H9 (cell line): ENCODE measurements at regions not wholly inside any gene's neighbourhood (a gene's known extent, or its start where the extent isn't known, plus 50 kb on each side); places are given as distances from the start of the nearest gene placed in this dataset.

Source experiments
- DNase-seq: peaks from one replicate; pipeline ENCODE4 v3.0.0-alpha.2; 2017
- H2AFZ ChIP-seq: one replicate; pipeline ENCODE4 v1.6.1; 2013; ENCODE audit warnings: mild to moderate bottlenecking, low read length, control low read depth, moderate library complexity
- H2AK5ac ChIP-seq: 2 replicates; pipeline ENCODE4 v1.6.1; 2013; ENCODE audit warnings: low read length, control low read depth, mixed read lengths; ENCODE audit not compliant: insufficient read length
- H2BK120ac ChIP-seq: one replicate; pipeline ENCODE4 v1.6.1; 2013; ENCODE audit warnings: low read depth, mild to moderate bottlenecking, low read length, control low read depth, inconsistent platforms; ENCODE audit not compliant: poor library complexity, severe bottlenecking
- H2BK12ac ChIP-seq: 2 replicates; pipeline ENCODE4 v1.6.1; 2013; ENCODE audit warnings: low read length, control low read depth, mixed read lengths, low read depth; ENCODE audit not compliant: insufficient read length
- H2BK15ac ChIP-seq: 2 replicates; pipeline ENCODE4 v1.6.1; 2013; ENCODE audit warnings: low read depth, low read length, control low read depth
- H2BK20ac ChIP-seq: one replicate; pipeline ENCODE4 v1.6.1; 2013; ENCODE audit warnings: low read depth, mild to moderate bottlenecking, low read length, control low read depth, inconsistent platforms; ENCODE audit not compliant: poor library complexity, severe bottlenecking
- H2BK5ac ChIP-seq: 2 replicates; pipeline ENCODE4 v1.6.1; 2013; ENCODE audit warnings: low read length, control low read depth, mixed read lengths; ENCODE audit not compliant: insufficient read length
- H3K14ac ChIP-seq: 2 replicates; pipeline ENCODE4 v1.6.1; 2013; ENCODE audit warnings: low read length, control low read depth; ENCODE audit not compliant: insufficient read depth
- H3K18ac ChIP-seq: 2 replicates; pipeline ENCODE4 v1.6.1; 2013; ENCODE audit warnings: low read depth, mild to moderate bottlenecking, mixed read lengths, low read length, control low read depth; ENCODE audit not compliant: insufficient read length
- H3K23ac ChIP-seq: 2 replicates; pipeline ENCODE4 v1.6.1; 2013; ENCODE audit warnings: low read length, control low read depth, mixed read lengths, low read depth; ENCODE audit not compliant: insufficient read length
- H3K23me2 ChIP-seq: 2 replicates; pipeline ENCODE4 v1.6.1; 2013; ENCODE audit warnings: low read depth, mild to moderate bottlenecking, mixed read lengths, low read length, control low read depth; ENCODE audit not compliant: insufficient read length, poor library complexity, severe bottlenecking
- H3K27ac ChIP-seq: 2 replicates; pipeline ENCODE4 v1.5.1; 2013; ENCODE audit warnings: low read length, control low read depth, mixed read lengths, low read depth; ENCODE audit not compliant: insufficient read length
- H3K27me3 ChIP-seq: 2 replicates; pipeline ENCODE4 v1.6.1; 2013; ENCODE audit warnings: low read length, control low read depth, inconsistent platforms; ENCODE audit not compliant: insufficient read depth
- H3K4ac ChIP-seq: 2 replicates; pipeline ENCODE4 v1.6.1; 2013; ENCODE audit warnings: low read depth, mild to moderate bottlenecking, control low read depth, inconsistent platforms, low read length, moderate library complexity
- H3K4me1 ChIP-seq: 2 replicates; pipeline ENCODE4 v1.6.1; 2013; ENCODE audit warnings: low read length, control low read depth, inconsistent platforms; ENCODE audit not compliant: insufficient read depth
- H3K4me2 ChIP-seq: 2 replicates; pipeline ENCODE4 v1.6.1; 2013; ENCODE audit warnings: low read length, control low read depth, mixed read lengths; ENCODE audit not compliant: insufficient read length, insufficient read depth
- H3K56ac ChIP-seq: 2 replicates; pipeline ENCODE4 v1.6.1; 2013; ENCODE audit warnings: low read depth, mild to moderate bottlenecking, mixed read lengths, low read length, control low read depth; ENCODE audit not compliant: insufficient read length
- H3K79me1 ChIP-seq: 2 replicates; pipeline ENCODE4 v1.6.1; 2013; ENCODE audit warnings: low read depth, mild to moderate bottlenecking, moderate library complexity, low read length, control low read depth, inconsistent platforms; ENCODE audit not compliant: insufficient read depth, poor library complexity, severe bottlenecking
- H3K79me2 ChIP-seq: 2 replicates; pipeline ENCODE4 v1.6.1; 2013; ENCODE audit warnings: low read length, control low read depth, inconsistent platforms; ENCODE audit not compliant: insufficient read depth
- H3K9ac ChIP-seq: 2 replicates; pipeline ENCODE4 v1.6.1; 2013; ENCODE audit warnings: low read length, control low read depth, mixed read lengths; ENCODE audit not compliant: insufficient read length; ENCODE audit errors: extremely low read depth
- H3K9me3 ChIP-seq: one replicate; pipeline ENCODE4 v1.6.1; 2013; ENCODE audit warnings: low read depth, low read length, inconsistent platforms; ENCODE audit not compliant: control insufficient read depth
- H3T11ph ChIP-seq: one replicate; pipeline ENCODE4 v1.6.1; 2013; ENCODE audit warnings: mild to moderate bottlenecking, low read length, control low read depth, inconsistent platforms
- H4K20me1 ChIP-seq: one replicate; pipeline ENCODE4 v1.6.1; 2013; ENCODE audit not compliant: control insufficient read depth, insufficient read length, insufficient read depth
- H4K5ac ChIP-seq: 2 replicates; pipeline ENCODE4 v1.6.1; 2013; ENCODE audit warnings: low read depth, mild to moderate bottlenecking, mixed read lengths, low read length, control low read depth; ENCODE audit not compliant: insufficient read length
- H4K8ac ChIP-seq: replicated peaks from 2 replicates; pipeline ENCODE4 v1.6.1; 2013; ENCODE audit warnings: low read length, control low read depth, mixed read lengths, low read depth; ENCODE audit not compliant: insufficient read length
- H4K91ac ChIP-seq: 2 replicates; pipeline ENCODE4 v1.6.1; 2013; ENCODE audit warnings: low read depth, mild to moderate bottlenecking, moderate library complexity, mixed read lengths, low read length, control low read depth; ENCODE audit not compliant: insufficient read length
- H3K27ac Mint-ChIP-seq, 3 experiments: 2 replicates in 2 of 3; 3 replicates in 1 of 3; pipeline ENCODE4 v1.8.0; 2020 to 2021; ENCODE audit warnings: mixed read lengths in 3 of 3, mild to moderate bottlenecking in 1 of 3, moderate library complexity in 1 of 3
- H3K27me3 Mint-ChIP-seq: 2 replicates; pipeline ENCODE4 v1.8.0; 2021; ENCODE audit warnings: low read depth, mild to moderate bottlenecking, moderate library complexity, mixed read lengths
- H3K36me3 Mint-ChIP-seq, 3 experiments: 2 replicates in 2 of 3; 3 replicates in 1 of 3; pipeline ENCODE4 v1.8.0; 2020 to 2021; ENCODE audit warnings: low read depth in 3 of 3, mixed read lengths in 3 of 3; ENCODE audit not compliant: insufficient read depth in 1 of 3
- H3K4me1 Mint-ChIP-seq, 2 experiments: 2 replicates each; pipeline ENCODE4 v1.8.0; 2020; ENCODE audit warnings: mixed read lengths in 2 of 2
- H3K4me3 Mint-ChIP-seq, 2 experiments: 2 replicates in 1 of 2; 3 replicates in 1 of 2; pipeline ENCODE4 v1.8.0; 2020 to 2021; ENCODE audit warnings: mild to moderate bottlenecking in 2 of 2, mixed read lengths in 2 of 2, moderate library complexity in 1 of 2
- H3K9me3 Mint-ChIP-seq, 2 experiments: 2 replicates in 1 of 2; 3 replicates in 1 of 2; pipeline ENCODE4 v1.8.0; 2020; ENCODE audit warnings: mild to moderate bottlenecking in 2 of 2, mixed read lengths in 2 of 2, moderate library complexity in 1 of 2
- CTCF ChIP-seq: fragments of 200-600 bp; sonication (generic); conservative IDR thresholded peaks from 3 replicates; pipeline ENCODE4 v1.8.0; 2021; ENCODE audit warnings: antibody characterized with exemption, mild to moderate bottlenecking
- WGBS: extraction: QIAGEN DNeasy Blood & Tissue Kit; methylation state at CpG from one replicate; pipeline ENCODE4 v1.1.7; 2013; ENCODE audit warnings: missing lambda C conversion rate, low lambda C conversion rate, mixed read lengths; ENCODE audit not compliant: insufficient read length; ENCODE audit errors: extremely low coverage; 5-methylcytosine and 5-hydroxymethylcytosine counted together

GRCh38 chr15:25188551-25189101 lies 233.8 kb downstream of the SNRPN start:
- no peaks in the 10 kb centered on the region for H3K4me1 ChIP-seq
- H4K20me1 ChIP-seq, result no peaks in the 10 kb centered on the region
- peaks cover 51% of the 10 kb centered on the region for H3K9me3 ChIP-seq
- TF ChIP-seq CTCF, result no peak
- H3K23ac ChIP-seq, result no peak overlapping the region
- peaks cover 72 to 86% of the 10 kb centered on the region in 2 experiments for H3K9me3 Mint-ChIP-seq
- no peaks in the 10 kb centered on the region for H3K4me1 Mint-ChIP-seq
- H3K79me2 ChIP-seq, result no peaks in the 10 kb centered on the region
- no peak overlapping the region for H3K27ac ChIP-seq
- H3K79me1 ChIP-seq, result no peaks in the 10 kb centered on the region
- no peak overlapping the region for H2BK15ac ChIP-seq
- H3T11ph ChIP-seq, result no peak overlapping the region
- H2BK5ac ChIP-seq, result no peak overlapping the region
- H3K4ac ChIP-seq, result no peak overlapping the region
- H2AK5ac ChIP-seq, result no peak overlapping the region
- H3K14ac ChIP-seq, result no peak overlapping the region
- H3K56ac ChIP-seq, result no peak overlapping the region
- no peak overlapping the region for H4K91ac ChIP-seq
- no peak overlapping the region for H3K9ac ChIP-seq
- no peaks in the 10 kb centered on the region for H3K27me3 ChIP-seq
- H4K8ac ChIP-seq, result no peak overlapping the region
- no peak for DNase-seq
- no peak overlapping the region for H3K27ac Mint-ChIP-seq
- H2BK120ac ChIP-seq, result no peak overlapping the region
- no peak overlapping the region for H2BK20ac ChIP-seq
- no peak overlapping the region for H4K5ac ChIP-seq
- H3K23me2 ChIP-seq, result no peaks in the 10 kb centered on the region
- H3K4me3 Mint-ChIP-seq, result no peak overlapping the region
- WGBS, result no CpG with 5 or more reads among the region's 7 CpGs
- no peak overlapping the region for H3K18ac ChIP-seq
- peaks cover 2 to 5% (median 5%) of the 10 kb centered on the region in 3 experiments; a peak in 6 of 7 replicates for H3K36me3 Mint-ChIP-seq
- H3K27me3 Mint-ChIP-seq, result peaks cover 2% of the 10 kb centered on the region
- no peak overlapping the region for H3K4me2 ChIP-seq
- H2BK12ac ChIP-seq, result no peak overlapping the region
- H2AFZ ChIP-seq, result no peak overlapping the region
